ENCODE measurements at regions not wholly inside any gene's neighbourhood (a gene's known extent, or its start where the extent isn't known, plus 50 kb on each side); places are given as distances from the start of the nearest gene placed in this dataset.

- Histone ChIP-seq H3K27ac (ENCODE audit: low read length) (no peak overlapping the region), H3K9ac (ENCODE audit: low read length in 2 of 2) (no peak overlapping the region), H3K4me3 (ENCODE audit: low read length in 2 of 2) (no peak overlapping the region), H3K36me3 (ENCODE audit: control insufficient read depth in 2 of 2, insufficient read depth in 2 of 2, low read length in 2 of 2) (no peaks in the 10 kb centered on the region), H3K27me3 (ENCODE audit: control insufficient read depth in 1 of 2, insufficient read depth in 2 of 2, low read length in 2 of 2) (no peaks in the 10 kb centered on the region), H3K4me1 (ENCODE audit: control insufficient read depth, insufficient read depth, low read length) (no peaks in the 10 kb centered on the region), H3K9me3 (ENCODE audit: control insufficient read depth in 2 of 2, low read length in 2 of 2) (no peaks in the 10 kb centered on the region)
Observed at GRCh38 chr13:83732755-83733154, 149.5 kb downstream of the SLITRK1 start.

- no peaks in the 10 kb centered on the region for H3K36me3 ChIP-seq (ENCODE audit: control insufficient read depth in 2 of 2, insufficient read depth in 2 of 2, low read length in 2 of 2)
- no peak overlapping the region for H3K27ac ChIP-seq (ENCODE audit: low read length)
- no peak overlapping the region for H3K9ac ChIP-seq (ENCODE audit: low read length in 2 of 2)
- H3K9me3 ChIP-seq (ENCODE audit: control insufficient read depth in 2 of 2, low read length in 2 of 2): no peaks in the 10 kb centered on the region
- H3K4me3 ChIP-seq (ENCODE audit: low read length in 2 of 2): no peak overlapping the region
- H3K4me1 ChIP-seq (ENCODE audit: control insufficient read depth, insufficient read depth, low read length): no peaks in the 10 kb centered on the region
- no peaks in the 10 kb centered on the region for H3K27me3 ChIP-seq (ENCODE audit: control insufficient read depth in 1 of 2, insufficient read depth in 2 of 2, low read length in 2 of 2)
Observed at GRCh38 chr13:83731113-83731512, 151.2 kb downstream of the SLITRK1 start.

- Histone ChIP-seq H3K4me1 (ENCODE audit: control insufficient read depth, insufficient read depth, low read length) (no peaks in the 10 kb centered on the region), H3K27me3 (ENCODE audit: control insufficient read depth in 1 of 2, insufficient read depth in 2 of 2, low read length in 2 of 2) (no peaks in the 10 kb centered on the region), H3K4me3 (ENCODE audit: low read length in 2 of 2) (no peak overlapping the region), H3K9me3 (ENCODE audit: control insufficient read depth in 2 of 2, low read length in 2 of 2) (no peaks in the 10 kb centered on the region), H3K27ac (ENCODE audit: low read length) (no peak overlapping the region), H3K9ac (ENCODE audit: low read length in 2 of 2) (no peak overlapping the region), H3K36me3 (ENCODE audit: control insufficient read depth in 2 of 2, insufficient read depth in 2 of 2, low read length in 2 of 2) (no peaks in the 10 kb centered on the region)
Observed at GRCh38 chr13:83730674-83731073, 151.6 kb downstream of the SLITRK1 start.

- H3K27ac ChIP-seq (ENCODE audit: low read length): no peak overlapping the region
- no peak overlapping the region for H3K9ac ChIP-seq (ENCODE audit: low read length in 2 of 2)
- no peak overlapping the region for H3K4me3 ChIP-seq (ENCODE audit: low read length in 2 of 2)
- H3K9me3 ChIP-seq (ENCODE audit: control insufficient read depth in 2 of 2, low read length in 2 of 2): no peaks in the 10 kb centered on the region
- H3K36me3 ChIP-seq (ENCODE audit: control insufficient read depth in 2 of 2, insufficient read depth in 2 of 2, low read length in 2 of 2): no peaks in the 10 kb centered on the region
- H3K27me3 ChIP-seq (ENCODE audit: control insufficient read depth in 1 of 2, insufficient read depth in 2 of 2, low read length in 2 of 2): no peaks in the 10 kb centered on the region
- no peaks in the 10 kb centered on the region for H3K4me1 ChIP-seq (ENCODE audit: control insufficient read depth, insufficient read depth, low read length)
Observed at GRCh38 chr13:83722443-83722842, 159.8 kb downstream of the SLITRK1 start.

- Histone ChIP-seq H3K9me3 (ENCODE audit: control insufficient read depth in 2 of 2, low read length in 2 of 2) (no peaks in the 10 kb centered on the region), H3K4me3 (ENCODE audit: low read length in 2 of 2) (no peak overlapping the region), H3K9ac (ENCODE audit: low read length in 2 of 2) (no peak overlapping the region), H3K27ac (ENCODE audit: low read length) (no peak overlapping the region), H3K27me3 (ENCODE audit: control insufficient read depth in 1 of 2, insufficient read depth in 2 of 2, low read length in 2 of 2) (no peaks in the 10 kb centered on the region), H3K4me1 (ENCODE audit: control insufficient read depth, insufficient read depth, low read length) (no peaks in the 10 kb centered on the region), H3K36me3 (ENCODE audit: control insufficient read depth in 2 of 2, insufficient read depth in 2 of 2, low read length in 2 of 2) (no peaks in the 10 kb centered on the region)
Observed at GRCh38 chr13:83716121-83716520, 166.2 kb downstream of the SLITRK1 start.

GRCh38 chr13:83714236-83714635, 168.0 kb downstream of the SLITRK1 start:
- no peaks in the 10 kb centered on the region for H3K36me3 ChIP-seq (ENCODE audit: control insufficient read depth in 2 of 2, insufficient read depth in 2 of 2, low read length in 2 of 2)
- no peak overlapping the region for H3K27ac ChIP-seq (ENCODE audit: low read length)

GRCh38 chr13:83710133-83710515, 172.2 kb downstream of the SLITRK1 start:
- H3K4me1 ChIP-seq (ENCODE audit: control insufficient read depth, insufficient read depth, low read length): no peaks in the 10 kb centered on the region
- H3K9me3 ChIP-seq (ENCODE audit: control insufficient read depth in 2 of 2, low read length in 2 of 2): no peaks in the 10 kb centered on the region
- no peak overlapping the region for H3K4me3 ChIP-seq (ENCODE audit: low read length in 2 of 2)
- no peaks in the 10 kb centered on the region for H3K27me3 ChIP-seq (ENCODE audit: control insufficient read depth in 1 of 2, insufficient read depth in 2 of 2, low read length in 2 of 2)
- H3K27ac ChIP-seq (ENCODE audit: low read length): no peak overlapping the region
- H3K9ac ChIP-seq (ENCODE audit: low read length in 2 of 2): no peak overlapping the region
- H3K36me3 ChIP-seq (ENCODE audit: control insufficient read depth in 2 of 2, insufficient read depth in 2 of 2, low read length in 2 of 2): no peaks in the 10 kb centered on the region

More at GRCh38 chr13:83714236-83714635, 168.0 kb downstream of the SLITRK1 start:
- no peaks in the 10 kb centered on the region for H3K9me3 ChIP-seq (ENCODE audit: control insufficient read depth in 2 of 2, low read length in 2 of 2)
- H3K4me1 ChIP-seq (ENCODE audit: control insufficient read depth, insufficient read depth, low read length): no peaks in the 10 kb centered on the region
- H3K9ac ChIP-seq (ENCODE audit: low read length in 2 of 2): no peak overlapping the region
- no peak overlapping the region for H3K4me3 ChIP-seq (ENCODE audit: low read length in 2 of 2)
- H3K27me3 ChIP-seq (ENCODE audit: control insufficient read depth in 1 of 2, insufficient read depth in 2 of 2, low read length in 2 of 2): no peaks in the 10 kb centered on the region

GRCh38 chr13:83709426-83710132, 172.7 kb downstream of the SLITRK1 start:
- Histone ChIP-seq H3K9ac (ENCODE audit: low read length in 2 of 2) (no peak overlapping the region), H3K9me3 (ENCODE audit: control insufficient read depth in 2 of 2, low read length in 2 of 2) (no peaks in the 10 kb centered on the region), H3K4me3 (ENCODE audit: low read length in 2 of 2) (no peak overlapping the region), H3K4me1 (ENCODE audit: control insufficient read depth, insufficient read depth, low read length) (no peaks in the 10 kb centered on the region), H3K27me3 (ENCODE audit: control insufficient read depth in 1 of 2, insufficient read depth in 2 of 2, low read length in 2 of 2) (no peaks in the 10 kb centered on the region), H3K36me3 (ENCODE audit: control insufficient read depth in 2 of 2, insufficient read depth in 2 of 2, low read length in 2 of 2) (no peaks in the 10 kb centered on the region), H3K27ac (ENCODE audit: low read length) (no peak overlapping the region)

- no peaks in the 10 kb centered on the region for H3K9me3 ChIP-seq (ENCODE audit: control insufficient read depth in 2 of 2, low read length in 2 of 2)
- no peak overlapping the region for H3K27ac ChIP-seq (ENCODE audit: low read length)
- no peak overlapping the region for H3K4me3 ChIP-seq (ENCODE audit: low read length in 2 of 2)
- H3K36me3 ChIP-seq (ENCODE audit: control insufficient read depth in 2 of 2, insufficient read depth in 2 of 2, low read length in 2 of 2): no peaks in the 10 kb centered on the region
- no peaks in the 10 kb centered on the region for H3K27me3 ChIP-seq (ENCODE audit: control insufficient read depth in 1 of 2, insufficient read depth in 2 of 2, low read length in 2 of 2)
- H3K4me1 ChIP-seq (ENCODE audit: control insufficient read depth, insufficient read depth, low read length): no peaks in the 10 kb centered on the region
- H3K9ac ChIP-seq (ENCODE audit: low read length in 2 of 2): no peak overlapping the region
Observed at GRCh38 chr13:83702021-83702420, 180.3 kb downstream of the SLITRK1 start.

- no peak overlapping the region for H3K9ac ChIP-seq (ENCODE audit: low read length in 2 of 2)
- no peaks in the 10 kb centered on the region for H3K9me3 ChIP-seq (ENCODE audit: control insufficient read depth in 2 of 2, low read length in 2 of 2)
- H3K36me3 ChIP-seq (ENCODE audit: control insufficient read depth in 2 of 2, insufficient read depth in 2 of 2, low read length in 2 of 2): no peaks in the 10 kb centered on the region
- no peak overlapping the region for H3K4me3 ChIP-seq (ENCODE audit: low read length in 2 of 2)
- no peak overlapping the region for H3K27ac ChIP-seq (ENCODE audit: low read length)
- H3K27me3 ChIP-seq (ENCODE audit: control insufficient read depth in 1 of 2, insufficient read depth in 2 of 2, low read length in 2 of 2): no peaks in the 10 kb centered on the region
- H3K4me1 ChIP-seq (ENCODE audit: control insufficient read depth, insufficient read depth, low read length): no peaks in the 10 kb centered on the region
Observed at GRCh38 chr13:83692800-83693199, 189.5 kb downstream of the SLITRK1 start.

GRCh38 chr13:83691966-83692365, 190.3 kb downstream of the SLITRK1 start:
- Histone ChIP-seq H3K9me3 (ENCODE audit: control insufficient read depth in 2 of 2, low read length in 2 of 2) (no peaks in the 10 kb centered on the region), H3K4me1 (ENCODE audit: control insufficient read depth, insufficient read depth, low read length) (no peaks in the 10 kb centered on the region), H3K9ac (ENCODE audit: low read length in 2 of 2) (no peak overlapping the region), H3K4me3 (ENCODE audit: low read length in 2 of 2) (no peak overlapping the region), H3K27me3 (ENCODE audit: control insufficient read depth in 1 of 2, insufficient read depth in 2 of 2, low read length in 2 of 2) (no peaks in the 10 kb centered on the region), H3K27ac (ENCODE audit: low read length) (no peak overlapping the region), H3K36me3 (ENCODE audit: control insufficient read depth in 2 of 2, insufficient read depth in 2 of 2, low read length in 2 of 2) (no peaks in the 10 kb centered on the region)

Measured in stomach smooth muscle (tissue), 2 donors.